GM18873 (cell line): ENCODE measurements at regions not wholly inside any gene's neighbourhood (a gene's known extent, or its start where the extent isn't known, plus 50 kb on each side); places are given as distances from the start of the nearest gene placed in this dataset.

Source experiments
- ATAC-seq: cut with Tn5 transposase; IDR thresholded peaks from one replicate; pipeline ENCODE4 v1.9.1; 2021; ENCODE audit warnings: mild to moderate bottlenecking, moderate library complexity, moderate number of reproducible peaks; ENCODE audit not compliant: unreplicated experiment, low FRiP score

DNA sequence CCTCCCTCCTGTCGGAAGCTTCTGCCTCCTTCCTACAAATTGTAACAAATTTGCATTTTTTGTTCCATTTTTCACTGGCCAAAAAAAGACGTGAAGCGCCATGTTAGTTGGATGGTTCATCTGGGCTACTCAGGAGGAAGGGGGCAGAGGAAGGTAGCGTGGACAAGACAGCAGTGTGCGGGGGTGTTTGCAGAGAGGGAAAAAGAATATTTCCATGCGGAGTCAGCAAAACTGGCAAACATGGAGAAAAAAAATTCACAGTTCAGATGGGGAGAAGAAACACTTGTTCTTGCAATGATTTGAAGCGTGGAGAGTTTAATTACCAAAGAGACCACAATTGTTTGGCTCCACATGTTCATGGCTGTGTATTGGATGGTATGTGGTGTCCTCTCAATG is 138.8 kb upstream of the ERCC4 start:
- ATAC-seq: no peak

- no peak for ATAC-seq
Measured at GRCh38 chr16:13781575-13782338, 138.2 kb upstream of the ERCC4 start.

- no peak for ATAC-seq
Measured at GRCh38 chr16:13791095-13791494, 128.9 kb upstream of the ERCC4 start.

DNA sequence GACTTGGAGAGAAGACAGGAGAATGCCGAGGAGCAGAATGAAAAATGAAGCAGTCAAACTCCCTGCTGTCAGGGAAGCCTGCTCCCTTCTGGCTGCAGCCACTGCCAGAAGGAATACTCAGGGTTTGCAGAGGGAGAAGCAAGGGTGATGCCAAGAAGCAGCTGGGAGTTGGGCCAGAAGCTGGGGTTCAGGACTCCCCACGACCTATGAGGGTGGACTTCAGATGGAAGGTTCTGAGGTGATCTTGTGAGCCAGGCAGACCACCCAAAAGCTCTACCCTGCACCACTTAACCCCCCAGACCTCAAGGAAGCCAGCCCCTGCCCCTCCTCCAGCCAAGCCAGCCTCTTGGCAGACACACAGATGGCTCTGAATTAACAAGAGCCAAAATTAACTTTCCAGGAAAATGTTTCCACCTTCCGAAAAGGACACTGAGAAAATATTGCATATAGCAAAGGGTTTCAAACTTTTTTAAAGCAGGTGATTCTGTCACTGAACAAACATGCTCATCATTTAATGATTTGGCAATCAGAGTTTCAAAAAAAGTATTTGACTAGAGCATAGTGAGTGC is 126.0 kb upstream of the ERCC4 start:
- no peak for ATAC-seq

DNA sequence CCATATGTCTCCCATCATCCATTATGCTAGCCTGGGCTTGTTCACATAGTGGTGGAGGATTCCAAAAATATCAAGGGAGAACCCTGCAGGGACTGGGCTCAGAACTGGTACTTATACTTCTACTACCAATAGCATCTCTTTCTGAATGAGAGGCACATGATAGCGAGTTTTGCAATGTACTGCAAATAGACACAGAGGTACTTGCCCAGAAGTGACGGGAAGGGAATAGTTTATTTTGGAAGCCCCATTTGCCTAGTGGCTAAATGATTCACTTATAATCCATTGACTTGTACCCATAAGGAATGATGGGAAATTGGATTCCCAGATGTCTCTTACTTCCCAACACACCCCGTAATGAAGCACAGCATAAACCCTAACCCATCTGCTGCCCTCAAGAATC is 124.8 kb upstream of the ERCC4 start:
- ATAC-seq: no peak

GRCh38 chr16:13797718-13798117 is 122.2 kb upstream of the ERCC4 start:
- no peak for ATAC-seq

- no peak for ATAC-seq
Measured at GRCh38 chr16:13798211-13798610, 121.7 kb upstream of the ERCC4 start.

- ATAC-seq: no peak
Measured at GRCh38 chr16:13803974-13804373, 116.0 kb upstream of the ERCC4 start.

- ATAC-seq: no peak
Measured at GRCh38 chr16:13805951-13806350, 114.0 kb upstream of the ERCC4 start.

- ATAC-seq: no peak
Measured at GRCh38 chr16:13806671-13807070, 113.3 kb upstream of the ERCC4 start.

DNA sequence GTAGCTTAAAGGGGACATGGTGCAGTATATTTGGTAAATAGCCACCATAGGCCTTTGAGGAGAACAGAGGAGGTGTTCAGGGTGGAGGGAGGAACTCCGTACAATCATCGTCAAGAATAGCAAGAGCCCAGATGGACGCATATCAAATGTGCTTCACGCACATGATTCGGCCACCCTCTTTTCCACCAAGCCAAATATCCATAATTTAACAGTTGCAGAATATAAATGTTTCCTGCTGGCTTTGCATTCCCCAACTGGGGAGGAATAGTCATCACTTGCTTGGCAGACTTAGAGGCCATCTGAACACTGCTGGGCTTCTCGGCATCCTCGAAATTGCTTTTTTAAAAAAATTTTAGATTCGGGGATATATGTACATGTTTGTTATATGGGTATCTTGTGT is 111.9 kb upstream of the ERCC4 start:
- no peak for ATAC-seq

GRCh38 chr16:13809765-13810164 is 110.2 kb upstream of the ERCC4 start:
- no peak for ATAC-seq

- no peak for ATAC-seq
Measured at GRCh38 chr16:13811834-13812233, 108.1 kb upstream of the ERCC4 start.

GRCh38 chr16:13816701-13817100 is 103.3 kb upstream of the ERCC4 start:
- ATAC-seq: no peak

DNA sequence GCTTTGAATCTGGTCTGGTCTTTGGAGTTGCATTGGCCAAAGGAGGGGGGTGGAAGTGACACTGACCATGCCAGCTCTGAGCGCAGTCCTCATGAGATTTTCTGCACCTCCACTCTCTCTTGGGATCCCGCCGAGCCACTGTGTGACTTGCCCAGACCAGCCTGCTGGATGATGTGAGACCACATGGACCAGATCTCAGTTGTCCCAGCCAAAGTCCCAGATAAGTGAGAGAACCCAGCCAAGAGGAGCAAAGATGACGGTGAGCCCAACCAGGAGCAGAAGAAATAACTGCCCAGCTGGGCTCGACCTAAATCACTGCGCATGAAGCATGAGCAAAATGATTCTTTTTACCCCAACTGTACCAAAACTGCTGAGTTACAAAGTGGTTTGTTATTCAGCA is 96.5 kb upstream of the ERCC4 start:
- no peak for ATAC-seq

DNA sequence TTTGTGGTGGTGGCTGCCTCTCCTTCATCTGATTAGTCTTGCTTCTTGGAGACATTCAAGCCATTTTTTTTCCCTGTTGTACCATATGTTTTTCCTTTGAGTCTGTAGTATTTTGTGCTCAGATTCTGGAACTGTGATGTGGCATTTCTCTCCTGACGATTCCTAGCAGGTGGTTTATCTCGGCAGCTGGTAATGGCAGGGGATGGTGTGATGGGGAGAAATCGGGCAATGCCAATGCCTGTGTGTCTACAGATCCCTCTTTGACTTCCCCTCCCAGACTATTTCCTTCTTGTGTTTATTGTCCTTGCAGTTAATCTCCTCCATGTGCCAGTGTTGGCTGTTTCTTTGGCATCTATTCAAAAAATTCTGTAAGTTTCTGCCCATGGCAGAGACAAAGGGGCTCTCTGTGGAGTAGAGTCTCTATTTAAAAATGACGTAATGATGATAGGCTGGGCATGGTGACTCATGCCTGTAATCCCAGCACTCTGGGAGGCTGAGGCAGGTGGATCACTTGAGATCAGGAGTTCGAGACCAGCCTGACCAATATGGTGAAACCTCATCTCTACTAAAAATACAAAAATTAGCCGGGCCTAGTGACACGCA is 90.2 kb upstream of the ERCC4 start:
- ATAC-seq: no peak

DNA sequence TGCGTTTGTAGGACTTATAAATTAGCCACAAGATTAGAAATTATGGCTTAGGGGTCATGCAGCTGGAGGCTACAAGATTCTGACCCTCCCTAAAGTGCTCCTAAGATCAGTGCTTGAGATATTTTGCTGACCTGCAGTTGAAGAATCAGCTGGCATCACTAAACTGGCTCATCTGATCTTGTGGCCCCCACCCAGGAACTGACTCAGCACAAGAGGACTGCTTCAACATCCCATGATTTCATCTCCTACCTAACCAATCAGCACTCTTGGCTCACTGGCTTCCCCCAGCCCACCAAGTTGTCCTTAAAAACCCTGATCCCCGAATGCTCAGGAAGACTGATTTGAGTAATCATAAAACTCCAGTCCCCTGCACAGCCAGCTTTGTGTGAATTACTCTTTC is 86.4 kb upstream of the ERCC4 start:
- no peak for ATAC-seq

DNA sequence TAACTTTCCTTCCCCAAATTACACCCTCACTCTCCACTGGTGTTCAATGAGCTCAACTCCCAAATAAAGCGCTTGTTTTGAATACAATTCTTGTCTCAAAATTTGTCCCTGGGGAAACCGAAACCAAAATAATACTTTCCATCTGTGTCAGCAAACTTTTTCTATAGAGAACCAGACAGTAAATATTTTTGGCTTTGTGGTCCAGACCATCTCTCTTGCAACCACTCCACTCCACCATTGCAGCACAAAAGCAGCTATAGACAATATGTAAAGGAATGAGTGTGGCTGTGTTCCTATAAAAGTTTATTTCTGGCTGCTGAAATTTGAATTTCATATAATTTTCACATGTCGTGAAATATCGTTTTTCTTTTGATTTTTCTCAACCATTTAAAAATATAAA is 84.6 kb upstream of the ERCC4 start:
- ATAC-seq: no peak

DNA sequence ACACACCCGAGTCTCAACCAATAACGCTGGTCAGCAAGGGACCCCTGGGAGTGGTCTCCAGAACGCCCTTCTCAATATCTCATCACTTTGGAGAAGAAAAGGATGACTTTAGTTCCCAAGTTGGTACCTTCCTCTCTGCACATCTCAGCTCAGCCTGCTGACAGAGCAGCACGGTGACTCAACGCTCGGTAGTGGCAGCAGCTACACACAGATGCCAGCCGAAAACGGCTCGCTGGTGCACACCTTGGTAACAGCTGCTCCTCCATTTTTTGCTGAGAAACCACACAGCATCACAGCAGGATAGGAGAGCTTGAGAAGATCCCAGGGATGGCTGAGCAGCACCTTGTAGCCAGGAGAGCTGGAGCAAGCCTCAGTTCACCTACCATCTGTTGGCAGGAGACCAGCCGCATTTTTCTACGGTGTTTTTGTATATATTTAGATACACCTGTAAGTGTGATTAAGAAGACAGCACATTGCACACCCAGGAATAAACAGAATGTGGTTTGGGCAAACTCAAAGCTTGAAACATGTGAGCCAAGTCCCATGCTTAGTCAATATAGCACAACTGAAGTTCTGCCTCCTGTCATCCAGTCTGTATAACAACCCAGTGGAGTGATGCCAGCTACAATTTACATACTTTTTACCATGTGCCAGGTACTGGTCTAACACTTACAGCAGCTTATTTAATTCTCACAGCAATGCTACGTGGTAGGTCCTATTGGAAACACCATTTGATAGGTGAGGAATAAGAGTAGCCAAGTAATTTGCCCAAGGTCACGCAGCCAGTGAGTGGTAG is 83.8 kb upstream of the ERCC4 start:
- no peak for ATAC-seq

DNA sequence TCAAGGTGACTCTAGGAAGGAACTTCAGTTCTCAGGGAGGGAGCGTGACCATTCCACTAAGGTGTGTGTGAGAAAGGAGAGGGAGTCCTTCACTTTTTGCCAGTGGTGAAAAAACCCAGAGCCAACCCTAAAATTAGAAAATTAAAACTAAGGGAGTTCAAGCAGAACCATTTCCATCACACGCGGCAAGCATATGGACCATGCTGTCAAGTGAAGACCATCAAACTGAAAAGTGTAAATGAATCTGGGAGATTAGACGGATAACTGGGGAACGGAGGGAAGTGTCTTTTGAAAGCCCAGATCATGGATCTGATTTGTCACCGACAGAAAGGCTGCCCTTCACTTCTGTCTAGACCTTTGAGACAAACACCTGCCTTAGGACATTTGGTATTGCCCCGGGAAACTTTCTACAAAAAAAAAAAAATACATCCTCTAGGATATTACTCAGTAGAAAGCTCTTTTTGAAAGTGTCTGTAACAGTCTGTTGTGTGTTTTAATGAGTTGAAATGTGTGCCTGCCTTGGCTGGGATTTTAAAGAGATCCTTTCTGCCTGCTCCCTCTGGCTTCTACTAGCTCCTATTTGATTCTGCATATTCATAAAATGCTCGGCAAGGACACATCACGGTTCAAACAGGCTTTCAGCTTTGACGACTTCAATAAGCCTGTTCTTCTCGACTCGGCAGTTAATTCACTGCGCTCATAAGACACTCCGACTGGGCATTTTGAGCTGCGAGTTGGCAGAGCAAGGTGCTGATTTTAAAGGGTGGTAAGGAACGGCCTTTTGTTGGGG is 81.4 kb upstream of the ERCC4 start:
- ATAC-seq: no peak
